Mucosa of gallbladder (tissue), 1 donor: ENCODE measurements at regions not wholly inside any gene's neighbourhood (a gene's known extent, or its start where the extent isn't known, plus 50 kb on each side); places are given as distances from the start of the nearest gene placed in this dataset.

ENCODE experiments used
- DNase-seq: peaks from one replicate; pipeline ENCODE4 v3.0.0-alpha.2; 2020; ENCODE audit warnings: low spot score
- donor health status: DM: no; HTN: no; CAD: no.

- DNase-seq = no peak
Measured at GRCh38 chr1:189438808-189439207, 1038.9 kb downstream of the BRINP3 start.

- no peak for DNase-seq
Measured at GRCh38 chr1:189463166-189463565, 1014.5 kb downstream of the BRINP3 start.

- DNase-seq = no peak
Measured at GRCh38 chr1:189496768-189497167, 980.9 kb downstream of the BRINP3 start.

- DNase-seq = no peak
Measured at GRCh38 chr1:189499736-189500135, 977.9 kb downstream of the BRINP3 start.

DNA sequence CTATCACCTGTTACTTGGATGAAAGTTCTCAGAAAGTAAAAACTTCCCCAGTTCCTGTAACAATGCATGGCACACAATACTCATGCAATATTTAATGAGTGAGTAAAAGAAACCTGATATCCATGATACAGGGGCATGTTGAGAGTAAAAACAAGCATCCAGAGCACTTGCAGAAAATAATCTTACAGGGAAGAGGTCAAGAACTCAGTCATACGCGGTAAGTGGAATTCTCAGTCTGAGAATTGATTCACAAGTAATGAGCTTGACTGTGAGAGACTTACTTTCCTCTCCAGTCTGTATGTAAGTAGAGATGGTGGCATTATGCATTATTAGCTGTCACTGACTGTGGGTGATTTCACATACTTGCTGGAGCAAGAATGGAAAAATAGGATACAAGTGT, 976.9 kb downstream of the BRINP3 start:
- no peak for DNase-seq

GRCh38 chr1:189510827-189511226, 966.8 kb downstream of the BRINP3 start:
- no peak for DNase-seq

GRCh38 chr1:189513091-189513490, 964.6 kb downstream of the BRINP3 start:
- DNase-seq = no peak

DNA sequence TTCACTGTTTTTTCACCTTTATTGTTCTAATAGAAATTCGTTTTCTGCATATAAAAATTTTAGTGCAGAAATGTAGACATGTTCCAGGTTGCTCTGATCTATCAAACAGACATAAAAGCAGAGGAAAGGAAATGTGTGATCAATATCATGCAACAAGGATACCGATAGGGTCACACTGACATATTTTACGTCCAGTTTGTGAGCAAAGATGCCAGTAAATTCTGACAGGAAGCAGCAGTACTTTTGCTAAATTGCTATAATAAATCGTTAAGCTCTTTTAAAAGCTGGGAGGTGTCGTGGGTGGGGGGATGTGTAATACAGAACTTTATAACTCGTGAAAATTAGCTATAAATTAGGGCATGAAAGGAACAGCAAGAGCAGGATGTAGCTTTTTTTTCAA, 955.2 kb downstream of the BRINP3 start:
- no peak for DNase-seq

- DNase-seq = no peak
Measured at GRCh38 chr1:189524501-189524900, 953.2 kb downstream of the BRINP3 start.

GRCh38 chr1:189530162-189530561, 947.5 kb downstream of the BRINP3 start:
- DNase-seq = no peak

DNA sequence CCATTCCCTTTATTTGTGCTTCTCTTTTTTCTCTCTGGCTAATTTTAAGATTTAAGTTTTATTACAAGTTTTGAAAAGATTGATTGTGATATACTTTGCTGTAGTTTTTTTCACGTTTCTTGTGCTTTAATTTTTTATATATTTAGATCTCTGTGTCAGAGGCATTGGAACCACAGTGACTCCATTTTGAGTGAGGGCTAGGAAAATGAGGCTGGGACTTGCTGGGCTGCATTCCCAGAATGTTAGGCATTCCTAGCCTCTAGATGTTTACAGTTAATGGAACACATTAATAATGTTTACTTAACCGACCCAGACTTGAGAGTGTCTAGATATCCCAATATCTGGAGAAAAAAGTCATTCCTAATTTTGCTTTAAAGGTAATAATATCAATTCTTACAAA, 939.4 kb downstream of the BRINP3 start:
- no peak for DNase-seq

- DNase-seq = no peak
Measured at GRCh38 chr1:189550498-189550897, 927.2 kb downstream of the BRINP3 start.

GRCh38 chr1:189563784-189564183, 913.9 kb downstream of the BRINP3 start:
- no peak for DNase-seq

DNA sequence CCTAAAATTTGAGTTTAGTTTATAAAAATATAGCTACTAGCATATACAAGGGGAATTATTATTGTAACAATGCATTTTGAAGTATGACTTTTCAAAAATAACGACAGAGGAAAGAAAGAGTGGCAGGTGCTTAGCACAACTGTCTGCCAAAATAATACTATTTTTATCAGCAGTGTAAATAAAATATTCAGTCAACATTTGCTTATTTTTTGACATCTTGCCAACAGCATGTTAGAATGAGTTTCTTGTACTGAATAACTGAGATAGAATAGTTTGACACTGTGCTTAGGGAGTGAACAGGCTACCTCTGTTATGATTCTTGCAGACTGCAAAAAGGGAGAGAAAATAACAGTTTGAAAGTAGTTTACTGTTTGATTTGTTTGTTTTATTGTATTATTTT, 909.8 kb downstream of the BRINP3 start:
- no peak for DNase-seq

DNA sequence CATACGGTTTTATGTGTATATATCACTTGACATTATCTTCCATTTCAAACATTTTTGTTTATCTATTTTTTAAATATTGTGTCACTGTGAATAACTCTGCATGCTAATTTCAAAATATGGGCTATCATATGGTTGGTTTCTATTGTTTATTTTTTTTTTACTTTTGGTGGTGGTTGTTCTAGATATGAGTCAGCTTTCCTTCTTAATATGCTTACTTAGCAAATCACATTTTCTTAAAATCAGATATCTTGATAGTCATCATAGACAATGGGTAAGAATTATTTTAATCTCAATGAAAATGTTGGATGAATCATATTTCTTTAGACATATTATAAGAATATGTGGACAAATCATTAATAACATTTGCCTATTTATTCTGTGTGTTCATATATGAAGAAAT, 881.5 kb downstream of the BRINP3 start:
- no peak for DNase-seq

DNA sequence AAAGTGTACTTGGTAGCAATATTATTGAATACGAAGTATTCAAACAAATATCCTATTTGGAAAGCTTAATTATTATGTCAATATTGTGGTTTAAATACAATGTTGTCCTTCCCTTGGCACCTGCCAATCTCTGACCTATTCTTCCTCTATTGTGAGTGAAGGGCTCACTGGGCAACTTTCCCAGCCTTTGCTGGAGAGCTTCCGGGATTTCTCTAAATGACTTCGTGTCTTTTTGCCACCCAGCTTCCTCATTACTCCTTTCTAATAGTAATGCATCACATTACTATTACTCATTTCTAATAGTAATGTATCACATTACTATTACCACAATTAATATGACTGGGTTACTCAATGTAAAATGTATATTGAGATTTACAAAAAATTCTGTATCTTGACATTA, 880.6 kb downstream of the BRINP3 start:
- DNase-seq = peak; percentile 79

DNA sequence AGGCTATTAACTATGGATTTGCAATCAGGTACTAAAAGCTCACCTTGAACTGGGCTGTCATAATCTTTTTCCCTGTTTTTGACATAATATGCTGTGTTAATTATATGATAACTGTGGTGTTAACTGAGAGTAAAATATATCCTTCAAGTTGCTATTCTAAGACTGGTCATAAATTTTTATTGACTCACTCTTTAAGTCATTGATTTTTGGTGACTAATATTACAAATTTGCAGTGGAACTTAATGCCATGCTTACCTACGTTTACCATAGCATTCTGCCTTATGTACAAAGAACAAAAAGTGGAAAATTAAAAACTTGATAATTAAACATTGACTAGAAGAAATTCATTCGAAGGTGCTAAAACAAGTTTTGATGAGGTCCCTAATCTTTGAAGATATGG, 872.4 kb downstream of the BRINP3 start:
- no peak for DNase-seq

DNA sequence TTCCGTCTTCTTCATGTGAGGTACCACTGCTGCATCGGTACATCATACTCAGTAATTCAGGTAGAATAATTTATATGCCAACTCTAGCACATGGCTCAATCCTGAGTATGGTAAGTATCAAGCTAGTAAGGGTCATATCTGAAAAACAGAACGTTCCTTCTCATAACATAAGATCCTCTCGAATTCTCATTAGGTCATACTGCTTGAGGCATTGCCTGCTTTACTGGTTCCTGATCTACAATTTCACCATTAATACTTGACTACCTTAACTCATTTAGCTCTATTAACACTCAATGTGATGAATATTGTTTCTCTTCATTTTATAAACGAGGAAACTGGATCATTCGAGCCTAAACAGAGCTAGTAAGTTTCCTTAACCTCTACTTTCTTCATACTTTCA, 871.6 kb downstream of the BRINP3 start:
- DNase-seq = no peak

- DNase-seq = no peak
Measured at GRCh38 chr1:189606795-189607476, 870.7 kb downstream of the BRINP3 start.

DNA sequence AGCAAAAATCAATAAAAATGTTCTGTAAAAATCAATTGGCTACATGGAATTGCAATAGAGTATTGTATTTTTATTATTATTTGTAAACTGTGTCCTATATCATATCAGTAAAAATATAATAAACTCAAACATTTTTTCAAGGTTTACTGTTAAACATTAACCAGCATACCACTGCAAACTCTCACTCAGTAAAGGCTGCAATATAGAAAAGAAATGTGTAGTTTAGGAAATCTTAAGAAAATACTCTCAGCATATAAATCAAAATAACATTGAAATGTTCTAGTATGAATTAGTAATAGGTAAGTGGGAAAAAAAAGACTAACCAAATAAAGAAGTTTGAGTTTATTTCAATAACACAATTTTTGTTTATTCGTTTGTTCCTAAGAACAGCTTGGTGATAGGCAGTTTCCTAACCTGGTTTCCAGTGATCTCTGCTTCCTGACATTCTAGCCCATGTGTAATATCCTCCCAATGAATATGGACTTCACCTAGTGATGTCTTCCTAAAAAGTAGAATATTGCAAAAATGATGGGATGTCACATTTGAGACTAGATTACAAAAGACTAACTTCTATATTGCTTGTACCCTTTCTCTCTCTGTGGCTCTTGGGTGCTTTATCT, 870.1 kb downstream of the BRINP3 start:
- no peak for DNase-seq

GRCh38 chr1:189609167-189609566, 868.5 kb downstream of the BRINP3 start:
- DNase-seq = no peak

- no peak for DNase-seq
Measured at GRCh38 chr1:189616893-189617292, 860.8 kb downstream of the BRINP3 start.

GRCh38 chr1:189619682-189620332, 857.9 kb downstream of the BRINP3 start:
- DNase-seq = peak; percentile 80
